Fibroblast of lung (primary cell): ENCODE measurements at regions not wholly inside any gene's neighbourhood (a gene's known extent, or its start where the extent isn't known, plus 50 kb on each side); places are given as distances from the start of the nearest gene placed in this dataset.
"Not testable (repeated sequence)": the region's sequence is repeated elsewhere in the genome, so short reads cannot be mapped to it uniquely, and the experiment has no call there.

Source experiments
- DNase-seq, 2 donors: peaks; one replicate each; pipeline versions ENCODE4 v3.0.0 to v3.0.0-alpha.2; 2010; ENCODE audit warnings: low read depth in 2 of 2
- H2AFZ ChIP-seq: 2 replicates; pipeline ENCODE4 v1.5.1; 2012; ENCODE audit warnings: low read length, control low read depth, inconsistent platforms
- H3K27ac ChIP-seq: 2 replicates; pipeline ENCODE4 v1.5.1; 2011; ENCODE audit warnings: low read length, control low read depth; ENCODE audit not compliant: insufficient read depth
- H3K27me3 ChIP-seq: 2 replicates; pipeline ENCODE4 v1.5.1; 2011; ENCODE audit warnings: mild to moderate bottlenecking, low read length; ENCODE audit not compliant: control insufficient read depth, insufficient read depth
- H3K36me3 ChIP-seq: 2 replicates; pipeline ENCODE4 v1.5.1; 2011; ENCODE audit warnings: low read length; ENCODE audit not compliant: control insufficient read depth, insufficient read depth
- H3K4me1 ChIP-seq: 2 replicates; pipeline ENCODE4 v1.5.1; 2011; ENCODE audit warnings: low read length; ENCODE audit not compliant: control insufficient read depth, insufficient read depth; ENCODE audit errors: extremely low read depth
- H3K4me2 ChIP-seq: 2 replicates; pipeline ENCODE4 v1.5.1; 2011; ENCODE audit warnings: low read length, control low read depth; ENCODE audit not compliant: insufficient read depth; ENCODE audit errors: extremely low read depth
- H3K4me3 ChIP-seq, 4 experiments: fragments of 200-600 bp in 1 of 4; sonication (generic) in 1 of 4; replicated peaks in 1 of 4; 2 replicates each; pipeline ENCODE4 v1.5.1; 2011 to 2016; ENCODE audit warnings: low read length in 4 of 4, low read depth in 3 of 4, mild to moderate bottlenecking in 3 of 4, control low read depth in 2 of 4, inconsistent platforms in 1 of 4, mixed read lengths in 1 of 4; ENCODE audit not compliant: insufficient read depth in 1 of 4; ENCODE audit errors: control extremely low read depth in 1 of 4
- H3K79me2 ChIP-seq: 2 replicates; pipeline ENCODE4 v1.5.1; 2012; ENCODE audit warnings: mild to moderate bottlenecking, low read length, inconsistent platforms; ENCODE audit not compliant: control insufficient read depth, insufficient read depth
- H3K9ac ChIP-seq: 2 replicates; pipeline ENCODE4 v1.5.1; 2011; ENCODE audit warnings: mild to moderate bottlenecking, low read length, control low read depth; ENCODE audit not compliant: insufficient read depth
- H3K9me3 ChIP-seq: 2 replicates; pipeline ENCODE4 v1.5.1; 2012; ENCODE audit warnings: low read depth, low read length; ENCODE audit not compliant: control insufficient read depth, insufficient read depth
- H4K20me1 ChIP-seq: 2 replicates; pipeline ENCODE4 v1.5.1; 2011; ENCODE audit warnings: low read length; ENCODE audit not compliant: control insufficient read depth, insufficient read depth; ENCODE audit errors: extremely low read depth

GRCh38 chr15:20473465-20473864 lies 68.1 kb downstream of the GOLGA6L6 start:
- not testable (repeated sequence) for H3K4me2 ChIP-seq, H3K36me3 ChIP-seq, H3K27ac ChIP-seq, DNase-seq, H3K9ac ChIP-seq, H3K4me1 ChIP-seq, H3K4me3 ChIP-seq, H3K79me2 ChIP-seq, H3K27me3 ChIP-seq, H3K9me3 ChIP-seq, H4K20me1 ChIP-seq, H2AFZ ChIP-seq

- H3K9ac ChIP-seq, H3K4me3 ChIP-seq, DNase-seq, H3K4me1 ChIP-seq, H3K9me3 ChIP-seq, H2AFZ ChIP-seq, H3K27ac ChIP-seq, H3K4me2 ChIP-seq, H3K36me3 ChIP-seq, H3K27me3 ChIP-seq, H4K20me1 ChIP-seq, H3K79me2 ChIP-seq: not testable (repeated sequence)
These were observed 68.6 kb downstream of the GOLGA6L6 start for GRCh38 chr15:20472983-20473382.

GRCh38 chr15:20470810-20471209 lies 70.8 kb downstream of the GOLGA6L6 start:
- H3K9ac ChIP-seq, H3K4me3 ChIP-seq, H3K4me1 ChIP-seq, H3K36me3 ChIP-seq, H3K4me2 ChIP-seq, H4K20me1 ChIP-seq, H2AFZ ChIP-seq, H3K27me3 ChIP-seq, H3K27ac ChIP-seq, DNase-seq, H3K79me2 ChIP-seq, H3K9me3 ChIP-seq: not testable (repeated sequence)

DNA sequence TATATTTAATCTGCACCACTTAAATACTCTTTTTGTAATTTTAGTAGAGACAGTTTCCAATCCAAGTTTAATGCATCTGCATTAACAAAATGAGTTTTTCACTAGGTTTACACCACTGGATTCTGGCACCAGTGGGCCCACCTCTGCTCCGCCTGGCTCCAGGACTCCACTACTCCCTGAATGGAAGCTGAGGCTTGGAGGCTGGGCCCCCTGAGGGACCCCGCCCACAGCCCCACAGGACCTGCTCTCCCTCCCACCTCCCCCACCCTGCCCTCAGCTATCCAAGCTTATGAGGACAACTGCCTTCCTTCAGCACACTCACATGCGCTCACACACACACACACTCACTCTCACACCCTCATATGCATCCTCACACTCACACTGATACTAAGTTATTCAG lies 100.5 kb downstream of the GOLGA6L6 start:
- H3K36me3 ChIP-seq, H3K4me3 ChIP-seq, H3K4me2 ChIP-seq, H3K4me1 ChIP-seq, H4K20me1 ChIP-seq, H3K9me3 ChIP-seq, H3K79me2 ChIP-seq, H3K27me3 ChIP-seq, H3K27ac ChIP-seq, H2AFZ ChIP-seq, H3K9ac ChIP-seq, DNase-seq: not testable (repeated sequence)

DNA sequence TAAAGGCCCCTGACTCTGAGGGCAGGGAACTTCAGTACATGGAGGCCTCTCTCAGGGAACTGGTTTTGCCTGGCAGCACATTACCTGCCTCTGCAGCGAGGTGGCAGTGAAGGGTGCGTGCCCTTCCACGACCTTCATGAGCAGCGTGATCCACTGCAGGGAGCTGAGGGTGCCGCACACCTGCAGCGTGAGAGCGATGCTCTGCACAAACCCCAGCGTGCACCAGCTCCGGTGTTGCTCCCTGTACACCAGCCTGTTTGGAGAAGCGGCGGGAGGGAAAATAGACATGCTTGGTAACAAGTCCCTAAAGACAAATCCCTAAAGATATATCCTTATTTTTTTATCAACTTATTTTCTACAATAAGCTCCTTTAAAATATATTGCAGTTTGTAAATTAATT lies 101.2 kb downstream of the GOLGA6L6 start:
- not testable (repeated sequence) for H3K4me1 ChIP-seq, H3K79me2 ChIP-seq, H3K36me3 ChIP-seq, H2AFZ ChIP-seq, H3K27ac ChIP-seq, H3K27me3 ChIP-seq, H3K9ac ChIP-seq, H3K9me3 ChIP-seq, H3K4me2 ChIP-seq, H3K4me3 ChIP-seq, H4K20me1 ChIP-seq, DNase-seq

DNA sequence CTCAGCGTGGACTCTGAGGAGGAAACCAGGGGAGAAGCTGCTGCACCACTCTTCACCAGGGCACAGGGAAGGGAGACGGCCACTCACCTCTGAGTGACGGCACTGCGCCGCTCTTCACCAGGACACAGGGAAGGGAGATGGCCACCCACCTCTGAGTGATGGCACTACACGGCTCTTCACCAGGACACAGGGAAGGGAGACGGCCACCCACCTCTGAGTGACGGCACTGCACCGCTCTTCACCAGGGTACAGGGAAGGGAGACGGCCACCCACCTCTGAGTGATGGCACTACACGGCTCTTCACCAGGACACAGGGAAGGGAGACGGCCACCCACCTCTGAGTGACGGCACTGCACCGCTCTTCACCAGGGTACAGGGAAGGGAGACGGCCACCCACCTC lies 102.5 kb downstream of the GOLGA6L6 start:
- not testable (repeated sequence) for H3K4me2 ChIP-seq, DNase-seq, H4K20me1 ChIP-seq, H3K36me3 ChIP-seq, H3K27ac ChIP-seq, H3K4me1 ChIP-seq, H3K27me3 ChIP-seq, H2AFZ ChIP-seq, H3K79me2 ChIP-seq, H3K9ac ChIP-seq, H3K4me3 ChIP-seq, H3K9me3 ChIP-seq

DNA sequence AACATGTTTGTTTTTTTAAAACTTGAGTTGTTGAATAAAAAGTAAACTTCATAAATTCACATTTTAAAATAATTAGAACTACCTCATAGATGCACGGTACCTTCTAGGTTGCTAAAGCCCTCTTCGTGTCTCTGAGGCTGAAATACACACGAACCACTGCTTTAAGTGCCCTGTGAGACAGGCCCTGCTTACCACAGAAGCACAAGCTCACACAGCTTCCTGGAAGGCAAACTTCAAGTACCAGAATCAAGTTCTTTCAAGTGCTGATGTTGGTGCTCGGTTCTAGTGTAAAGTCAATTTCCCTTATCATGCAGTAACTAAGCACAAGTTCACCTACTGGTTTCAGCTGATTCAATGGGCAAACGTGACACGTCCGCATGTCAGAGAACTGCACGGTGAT lies 103.3 kb downstream of the GOLGA6L6 start:
- not testable (repeated sequence) for H3K4me2 ChIP-seq, H3K79me2 ChIP-seq, H3K27ac ChIP-seq, H3K4me3 ChIP-seq, H3K27me3 ChIP-seq, DNase-seq, H4K20me1 ChIP-seq, H3K9me3 ChIP-seq, H2AFZ ChIP-seq, H3K9ac ChIP-seq, H3K36me3 ChIP-seq, H3K4me1 ChIP-seq
